MG63 (cell line): ENCODE measurements at regions not wholly inside any gene's neighbourhood (a gene's known extent, or its start where the extent isn't known, plus 50 kb on each side); places are given as distances from the start of the nearest gene placed in this dataset.
A peak's percentile ranks its signal among the peaks of the same experiment; 100 is the strongest.

ENCODE experiments used
- DNase-seq: peaks from one replicate; pipeline ENCODE4 v3.0.0-alpha.2; 2020
- H3K27me3 ChIP-seq: fragments of 250-450 bp; sonication (Bioruptor Pico); 2 replicates; pipeline ENCODE4 v1.5.1; 2020; ENCODE audit warnings: mild to moderate bottlenecking, moderate library complexity
- H3K36me3 ChIP-seq: fragments of 250-450 bp; sonication (Bioruptor Pico); 2 replicates; pipeline ENCODE4 v1.5.1; 2020; ENCODE audit warnings: mild to moderate bottlenecking, moderate library complexity
- H3K4me3 ChIP-seq: fragments of 250-450 bp; sonication (Bioruptor Pico); 2 replicates; pipeline ENCODE4 v1.5.1; 2020; ENCODE audit warnings: mild to moderate bottlenecking, moderate library complexity
- H3K9me3 ChIP-seq: fragments of 250-450 bp; sonication (Bioruptor Pico); 2 replicates; pipeline ENCODE4 v1.5.1; 2020; ENCODE audit warnings: mild to moderate bottlenecking, moderate library complexity

- DNase-seq: no peak
Observed at GRCh38 chrX:40188573-40189417, 91.0 kb upstream of the BCOR start.

GRCh38 chrX:40184968-40185367, 87.2 kb upstream of the BCOR start:
- no peaks in the 10 kb centered on the region for H3K36me3 ChIP-seq
- no peak overlapping the region for H3K4me3 ChIP-seq
- no peak for DNase-seq
- H3K27me3 ChIP-seq: no peaks in the 10 kb centered on the region
- H3K9me3 ChIP-seq: no peaks in the 10 kb centered on the region

More at GRCh38 chrX:40188573-40189417, 91.0 kb upstream of the BCOR start:
- H3K36me3 ChIP-seq: no peaks in the 10 kb centered on the region
- no peaks in the 10 kb centered on the region for H3K9me3 ChIP-seq
- no peak overlapping the region for H3K4me3 ChIP-seq
- H3K27me3 ChIP-seq: no peaks in the 10 kb centered on the region

DNA sequence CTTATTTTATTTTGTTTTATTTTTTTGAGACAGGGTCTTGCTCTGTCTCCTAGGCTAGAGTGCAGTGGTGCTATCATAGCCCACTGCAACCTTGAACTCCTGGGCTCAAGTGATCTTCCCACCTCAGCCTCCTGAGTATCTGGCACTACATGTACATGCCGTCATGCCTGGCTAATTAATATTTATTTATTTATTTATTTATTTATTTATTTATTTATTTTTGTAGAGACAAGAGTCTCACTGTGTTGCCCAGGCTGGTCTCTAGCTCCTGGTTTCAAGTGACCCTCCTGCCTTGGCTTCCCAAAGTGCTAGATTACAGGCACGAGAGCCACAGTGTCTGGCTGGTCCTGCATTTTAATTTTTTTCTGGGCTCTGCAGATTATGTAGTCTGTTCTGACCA, 84.9 kb upstream of the BCOR start:
- H3K9me3 ChIP-seq: no peaks in the 10 kb centered on the region
- H3K36me3 ChIP-seq: no peaks in the 10 kb centered on the region
- no peak overlapping the region for H3K4me3 ChIP-seq
- DNase-seq: no peak
- no peaks in the 10 kb centered on the region for H3K27me3 ChIP-seq

DNA sequence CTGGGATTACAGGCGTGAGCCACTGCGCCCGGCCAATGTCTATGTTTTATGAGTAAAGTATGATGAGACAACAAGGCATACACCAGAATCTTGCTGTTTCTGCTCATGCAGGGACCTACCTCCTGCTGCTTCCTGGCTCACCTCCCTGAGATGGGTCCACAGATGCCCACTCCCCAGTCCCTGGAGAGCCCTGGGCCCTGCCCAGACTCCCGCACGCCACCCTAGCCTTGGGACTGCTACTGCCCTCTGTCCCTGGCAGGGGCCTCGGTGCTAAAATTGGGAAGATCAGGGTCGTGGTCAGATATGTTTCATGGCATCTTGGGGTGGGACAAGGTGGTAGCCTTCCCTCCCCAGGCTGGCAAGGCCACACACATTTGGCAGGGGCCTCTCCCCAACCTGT, 84.3 kb upstream of the BCOR start:
- H3K27me3 ChIP-seq: no peaks in the 10 kb centered on the region
- no peaks in the 10 kb centered on the region for H3K36me3 ChIP-seq
- H3K4me3 ChIP-seq: no peak overlapping the region
- DNase-seq: no peak
- no peaks in the 10 kb centered on the region for H3K9me3 ChIP-seq

DNA sequence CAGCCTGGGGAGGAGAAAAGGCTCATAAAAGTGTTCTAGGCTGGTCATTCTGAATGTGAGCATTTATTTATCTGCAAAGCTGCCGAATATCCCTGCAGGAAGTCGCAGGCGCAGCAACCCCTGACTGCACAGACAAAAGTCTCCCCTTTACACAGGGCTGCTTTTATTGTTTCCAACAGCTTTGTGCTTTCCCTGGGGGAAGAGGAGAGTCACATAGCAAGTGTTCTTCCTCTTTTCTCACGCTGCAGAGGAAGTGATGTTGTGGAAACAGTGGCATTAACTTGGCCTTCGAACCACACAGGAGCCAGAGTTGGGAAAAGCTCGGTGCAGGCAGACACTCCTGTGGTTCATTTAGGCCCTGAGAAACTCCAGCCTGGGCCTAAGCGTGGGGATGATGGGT, 81.5 kb upstream of the BCOR start:
- Histone ChIP-seq H3K36me3 (no peaks in the 10 kb centered on the region), H3K9me3 (no peaks in the 10 kb centered on the region), H3K4me3 (no peak overlapping the region), H3K27me3 (no peaks in the 10 kb centered on the region)
- DNase-seq: no peak

- no peaks in the 10 kb centered on the region for H3K27me3 ChIP-seq
- H3K36me3 ChIP-seq: no peaks in the 10 kb centered on the region
- H3K4me3 ChIP-seq: no peak overlapping the region
- no peaks in the 10 kb centered on the region for H3K9me3 ChIP-seq
- no peak for DNase-seq
Observed at GRCh38 chrX:40177942-40178715, 80.4 kb upstream of the BCOR start.

DNA sequence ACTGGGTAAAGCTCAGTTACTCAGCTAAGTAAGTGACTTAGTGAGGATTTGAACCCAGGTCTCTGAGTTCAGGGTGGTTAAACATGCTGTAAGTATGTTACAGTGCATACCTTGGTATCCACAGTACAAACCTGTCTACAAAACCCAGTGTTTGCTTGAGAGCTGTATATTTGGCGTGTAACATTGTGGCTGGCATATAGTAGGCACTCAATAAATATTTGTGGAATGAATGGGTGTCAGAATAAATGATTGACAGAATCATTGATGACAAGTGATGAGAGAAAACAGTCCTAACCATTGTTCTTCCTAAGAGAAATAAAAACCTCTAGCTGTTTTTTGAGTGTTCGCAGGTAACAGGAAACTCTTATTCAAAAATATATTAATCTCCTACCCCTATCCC, 79.7 kb upstream of the BCOR start:
- Histone ChIP-seq H3K9me3 (no peaks in the 10 kb centered on the region), H3K36me3 (no peaks in the 10 kb centered on the region), H3K27me3 (no peaks in the 10 kb centered on the region), H3K4me3 (no peak overlapping the region; the same call in 1 of the 2 replicates)
- DNase-seq: no peak

- Histone ChIP-seq H3K27me3 (no peaks in the 10 kb centered on the region), H3K4me3 (peak overlapping the region; percentile 48), H3K9me3 (no peaks in the 10 kb centered on the region), H3K36me3 (no peaks in the 10 kb centered on the region)
- DNase-seq: no peak
Observed at GRCh38 chrX:40177117-40177430, 79.3 kb upstream of the BCOR start.

GRCh38 chrX:40176351-40177116, 78.8 kb upstream of the BCOR start:
- peak overlapping the region; percentile 48 for H3K4me3 ChIP-seq
- no peaks in the 10 kb centered on the region for H3K9me3 ChIP-seq
- H3K27me3 ChIP-seq: no peaks in the 10 kb centered on the region
- H3K36me3 ChIP-seq: no peaks in the 10 kb centered on the region
- DNase-seq: peak; percentile 62

DNA sequence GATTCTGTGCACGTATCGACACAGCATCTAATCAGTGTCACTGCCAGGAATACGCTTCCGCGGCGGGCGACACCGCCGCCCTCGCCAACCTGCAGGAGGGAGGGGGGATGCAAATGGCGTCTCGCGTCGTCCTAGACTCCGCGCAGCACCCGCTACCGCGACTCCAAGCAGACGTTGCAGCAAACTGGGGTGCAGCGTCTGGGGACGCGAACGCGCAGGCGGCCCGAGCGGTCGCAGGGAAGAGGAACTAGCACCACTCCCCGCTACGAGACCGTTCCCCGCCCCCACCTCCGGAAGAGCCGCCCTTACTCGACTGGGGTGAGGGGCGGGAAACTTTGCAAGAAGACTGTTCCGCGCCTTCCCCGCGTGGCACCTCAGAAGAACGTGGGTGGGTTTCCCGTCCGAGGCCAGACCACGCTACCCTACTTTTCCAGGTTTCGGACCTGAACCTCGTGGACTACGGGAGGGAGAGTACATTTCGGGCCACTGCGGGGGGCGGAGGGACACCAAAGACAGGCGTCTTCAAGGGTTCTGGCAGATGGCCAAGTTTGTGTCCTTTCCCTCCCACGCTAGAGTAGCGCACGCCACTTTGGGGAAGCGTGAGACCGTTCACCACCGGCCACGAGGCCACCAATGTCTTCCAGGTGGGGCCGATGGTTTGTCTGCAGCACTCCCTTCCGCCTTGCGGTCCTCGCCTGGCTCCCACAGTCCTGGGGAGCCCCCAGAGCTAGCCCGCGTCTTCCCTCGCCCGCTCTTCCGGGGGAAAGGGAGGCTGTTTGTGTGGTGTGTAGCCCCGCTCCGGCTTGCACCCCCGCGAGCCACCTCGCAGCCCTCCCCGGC, 78.0 kb upstream of the BCOR start:
- peak overlapping the region; percentile 48 for H3K4me3 ChIP-seq
- no peaks in the 10 kb centered on the region for H3K36me3 ChIP-seq
- no peaks in the 10 kb centered on the region for H3K27me3 ChIP-seq
- peak; percentile 18 for DNase-seq
- H3K9me3 ChIP-seq: no peaks in the 10 kb centered on the region

DNA sequence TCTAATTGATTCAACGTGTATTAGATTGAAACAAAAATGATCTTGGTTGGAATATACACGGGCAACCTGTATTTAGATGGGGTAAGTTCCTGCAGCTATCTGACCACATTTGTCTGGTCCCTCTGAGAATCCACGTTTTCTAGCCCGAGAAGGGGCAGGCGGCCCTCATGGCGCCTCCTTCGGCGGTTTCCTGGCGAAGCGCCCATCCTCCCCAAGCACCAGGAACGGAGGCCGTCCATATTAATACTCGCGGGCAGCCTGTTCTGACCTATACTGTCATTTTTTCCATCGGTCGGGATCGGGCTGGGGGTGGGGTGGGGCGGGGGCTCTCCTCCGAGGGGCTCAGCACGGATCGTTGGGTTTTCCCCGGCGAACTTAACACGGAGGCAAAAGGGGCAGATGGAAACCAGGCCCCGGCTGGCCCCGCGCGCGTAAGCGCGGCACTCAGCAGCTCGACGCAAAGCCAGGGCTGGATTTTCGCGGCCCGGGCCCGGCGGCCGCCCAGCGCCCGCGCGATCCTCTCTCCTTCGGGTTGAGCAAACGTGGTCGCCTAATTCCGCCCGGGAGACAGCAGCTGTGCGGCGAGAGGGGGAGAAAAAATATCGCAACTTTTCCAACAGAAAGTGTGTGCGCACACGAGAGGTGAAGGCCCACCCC, 77.2 kb upstream of the BCOR start:
- Histone ChIP-seq H3K36me3 (no peaks in the 10 kb centered on the region), H3K9me3 (no peaks in the 10 kb centered on the region), H3K4me3 (peak overlapping the region; percentile 48; the same call in 1 of the 2 replicates), H3K27me3 (no peaks in the 10 kb centered on the region)
- DNase-seq: peak; percentile 24

DNA sequence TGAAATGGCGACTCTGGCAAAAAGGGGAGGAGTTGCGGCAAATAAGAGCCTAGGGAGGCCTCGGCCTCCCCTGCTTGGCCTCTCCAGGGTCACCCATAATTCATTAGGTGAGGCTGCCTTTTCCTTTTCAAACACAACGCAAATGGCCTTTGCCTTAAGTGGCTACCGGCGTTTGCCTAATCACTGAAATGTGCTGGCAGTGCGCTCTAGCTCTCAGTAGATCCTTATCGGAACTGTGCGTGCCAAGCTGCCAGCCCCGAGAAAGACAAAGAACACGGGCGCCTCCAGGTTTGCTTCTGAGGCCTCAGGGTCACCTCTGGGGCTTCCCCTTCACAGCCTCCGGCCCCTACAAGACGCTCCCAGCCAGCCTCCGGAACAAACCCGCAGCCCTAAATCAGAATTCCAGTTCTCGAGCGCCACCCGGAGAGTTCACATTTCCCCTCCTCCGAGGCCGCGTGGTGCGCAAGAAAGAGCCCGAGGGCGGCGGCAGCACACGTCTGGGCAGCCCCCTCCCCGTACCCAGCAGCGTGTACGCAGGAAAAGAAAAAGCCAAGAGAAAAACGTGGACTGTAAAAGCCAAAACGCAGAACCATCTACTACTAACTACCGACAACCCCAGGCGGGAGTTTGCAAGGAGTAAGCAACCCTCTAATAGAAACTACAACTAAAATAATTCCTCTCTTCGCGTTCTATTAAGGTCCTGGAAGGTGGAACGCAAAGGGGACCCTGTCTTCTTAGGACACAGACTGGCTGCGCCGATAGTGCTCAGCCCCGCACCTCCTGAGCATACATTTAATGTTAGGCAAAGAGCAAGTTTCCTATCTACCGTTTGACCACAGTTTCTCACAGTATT, 76.5 kb upstream of the BCOR start:
- no peak overlapping the region for H3K4me3 ChIP-seq
- DNase-seq: no peak
- H3K36me3 ChIP-seq: no peaks in the 10 kb centered on the region
- no peaks in the 10 kb centered on the region for H3K9me3 ChIP-seq
- no peaks in the 10 kb centered on the region for H3K27me3 ChIP-seq

DNA sequence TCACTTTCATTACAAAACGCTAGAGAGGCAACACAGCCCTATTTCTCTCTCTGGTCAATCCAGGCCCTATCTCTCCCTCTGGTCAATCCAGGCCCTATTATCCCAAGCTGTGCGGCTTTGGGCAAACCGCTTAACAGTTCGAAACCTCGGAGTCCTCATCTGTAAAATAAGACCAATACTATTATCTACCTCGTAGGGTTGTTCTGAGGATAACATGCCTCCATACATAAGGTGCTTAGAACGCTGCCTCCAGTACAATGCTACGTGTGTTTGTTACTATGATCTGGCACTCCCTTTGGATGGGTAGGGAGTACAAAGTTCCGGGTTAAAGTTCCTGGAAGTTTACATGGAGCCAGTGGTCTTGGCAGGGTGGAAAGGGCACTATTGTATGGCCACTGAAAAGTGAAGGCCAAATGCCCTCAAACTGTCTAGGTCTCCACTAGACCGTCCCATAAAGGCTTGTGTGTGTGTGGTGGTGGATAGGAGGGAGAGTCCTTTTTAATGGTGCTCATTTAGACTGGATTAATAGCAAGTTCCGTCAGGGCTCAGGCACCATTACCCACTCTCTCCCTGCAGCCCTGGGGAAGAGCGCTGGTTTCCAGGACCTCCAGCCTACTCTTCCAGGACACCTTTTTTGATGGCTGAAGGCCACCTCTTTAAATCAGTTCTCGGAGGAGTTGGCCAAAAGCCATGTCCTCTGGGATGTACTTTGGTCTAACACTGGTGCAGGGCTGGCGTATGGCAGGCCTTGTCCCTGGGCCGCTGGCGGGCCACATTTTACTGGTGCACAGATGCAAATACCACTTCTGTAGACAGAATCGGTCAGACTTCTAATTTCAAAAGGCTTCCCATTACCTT, 75.6 kb upstream of the BCOR start:
- no peaks in the 10 kb centered on the region for H3K27me3 ChIP-seq
- no peak for DNase-seq
- H3K9me3 ChIP-seq: no peaks in the 10 kb centered on the region
- no peaks in the 10 kb centered on the region for H3K36me3 ChIP-seq
- no peak overlapping the region for H3K4me3 ChIP-seq

GRCh38 chrX:40172401-40173142, 74.8 kb upstream of the BCOR start:
- no peaks in the 10 kb centered on the region for H3K9me3 ChIP-seq
- no peaks in the 10 kb centered on the region for H3K27me3 ChIP-seq
- H3K4me3 ChIP-seq: peak overlapping the region; percentile 29
- no peaks in the 10 kb centered on the region for H3K36me3 ChIP-seq
- peak; percentile 46 for DNase-seq
